ENCODE measurements at regions not wholly inside any gene's neighbourhood (a gene's known extent, or its start where the extent isn't known, plus 50 kb on each side); places are given as distances from the start of the nearest gene placed in this dataset.

DNA sequence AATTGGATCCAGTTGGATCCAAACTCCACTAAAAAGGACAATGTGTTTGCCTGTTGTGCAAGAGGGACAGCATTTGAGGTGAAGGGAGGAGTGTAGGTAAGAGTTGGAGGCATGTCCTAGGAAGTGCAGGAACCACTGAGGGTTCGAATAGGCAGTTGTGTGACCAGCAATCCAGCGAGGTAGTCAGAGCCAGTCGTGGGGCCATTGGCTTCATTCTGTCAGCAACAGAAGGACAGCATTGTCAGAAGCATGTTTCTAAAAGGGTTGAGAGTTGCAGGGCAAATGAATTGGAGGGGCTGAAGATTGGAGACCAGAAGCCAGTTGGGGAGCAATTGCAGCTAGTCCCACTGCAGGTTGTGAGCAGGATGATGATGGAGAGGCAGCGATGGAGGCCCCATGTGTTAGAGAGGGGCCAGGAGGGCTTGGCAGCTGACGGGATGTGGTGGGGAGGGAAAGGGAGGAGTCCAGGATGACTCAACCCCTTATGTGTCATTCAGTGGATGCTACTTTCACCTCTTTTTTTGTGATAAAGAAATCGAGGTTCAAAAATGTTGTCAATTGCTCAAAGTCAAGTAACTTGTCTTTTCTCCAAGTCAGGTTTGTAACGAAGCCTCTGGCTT is 96.7 kb upstream of the SIX3 start:
- Histone ChIP-seq H3K36me3 (no peaks in the 10 kb centered on the region), H3K4me1 (no peaks in the 10 kb centered on the region), H3K4me3 (no peak overlapping the region), H3K27me3 (no peaks in the 10 kb centered on the region), H3K9me3 (no peaks in the 10 kb centered on the region), H3K27ac (no peak overlapping the region)
- DNase-seq (ENCODE audit: extremely low spot score in 2 of 2) = peak in 1 of 2 donors; percentile 58
- TF ChIP-seq POLR2AphosphoS5 (IDR thresholded peaks at IDR 0.05; ENCODE audit: insufficient read depth in 1 of 2, low read depth in 1 of 2) (no peak), POLR2A (IDR thresholded peaks at IDR 0.05) (no peak), CTCF (IDR thresholded peaks at IDR 0.05) (no peak)
- intact Hi-C loops (cut with DNase I) = no loop called here

GRCh38 chr2:44848026-44848425 is 93.5 kb upstream of the SIX3 start:
- no peak overlapping the region for H3K4me3 ChIP-seq
- peak in 1 of 2 donors; percentile 52 for DNase-seq (ENCODE audit: extremely low spot score in 2 of 2)
- no peaks in the 10 kb centered on the region for H3K9me3 ChIP-seq
- H3K36me3 ChIP-seq = no peaks in the 10 kb centered on the region
- H3K27me3 ChIP-seq = no peaks in the 10 kb centered on the region
- H3K4me1 ChIP-seq = no peaks in the 10 kb centered on the region
- TF ChIP-seq CTCF (IDR thresholded peaks at IDR 0.05) = no peak
- no peak for TF ChIP-seq POLR2A (IDR thresholded peaks at IDR 0.05)
- TF ChIP-seq POLR2AphosphoS5 (IDR thresholded peaks at IDR 0.05; ENCODE audit: insufficient read depth in 1 of 2, low read depth in 1 of 2) = no peak
- intact Hi-C loops (cut with DNase I) = no loop called here
- H3K27ac ChIP-seq = no peak overlapping the region

- peak in 1 of 2 donors; percentile 82 for DNase-seq (ENCODE audit: extremely low spot score in 2 of 2)
- Histone ChIP-seq H3K4me3 (no peak overlapping the region), H3K27me3 (no peaks in the 10 kb centered on the region), H3K27ac (no peak overlapping the region), H3K9me3 (no peaks in the 10 kb centered on the region), H3K36me3 (no peaks in the 10 kb centered on the region), H3K4me1 (no peaks in the 10 kb centered on the region)
- intact Hi-C loops (cut with DNase I) = loop anchor here (5.0 kb wide), 1 partner anchor 948 kb away; no protein-coding TSS in a partner anchor
- TF ChIP-seq POLR2A (IDR thresholded peaks at IDR 0.05) (no peak), POLR2AphosphoS5 (IDR thresholded peaks at IDR 0.05; ENCODE audit: insufficient read depth in 1 of 2, low read depth in 1 of 2) (no peak), CTCF (IDR thresholded peaks at IDR 0.05) (no peak)
These were observed 91.5 kb upstream of the SIX3 start for GRCh38 chr2:44850016-44850415.

DNA sequence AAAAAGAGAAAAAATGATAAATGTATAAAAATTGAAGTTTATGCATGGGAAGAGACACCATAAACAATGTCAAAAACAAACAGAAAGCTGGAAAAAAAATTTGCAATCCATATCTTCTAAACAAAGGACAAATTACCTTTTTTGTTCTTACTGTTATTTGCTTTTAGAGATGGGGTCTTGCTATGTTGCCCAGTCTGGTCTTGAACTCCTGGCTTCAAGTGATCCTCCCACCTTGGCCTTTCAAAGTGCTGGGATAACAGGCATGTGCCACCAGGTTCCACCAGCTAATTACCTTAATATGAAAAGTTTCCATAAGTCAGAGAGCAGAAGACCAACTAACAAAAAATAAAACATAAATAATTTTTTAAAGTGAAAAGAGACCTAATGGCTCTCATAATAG is 90.0 kb upstream of the SIX3 start:
- no peak for DNase-seq (ENCODE audit: extremely low spot score in 2 of 2)
- TF ChIP-seq POLR2A (IDR thresholded peaks at IDR 0.05) = no peak
- TF ChIP-seq CTCF (IDR thresholded peaks at IDR 0.05) = no peak
- TF ChIP-seq POLR2AphosphoS5 (IDR thresholded peaks at IDR 0.05; ENCODE audit: insufficient read depth in 1 of 2, low read depth in 1 of 2) = no peak

GRCh38 chr2:44852594-44852993 is 88.9 kb upstream of the SIX3 start:
- no peaks in the 10 kb centered on the region for H3K27me3 ChIP-seq
- H3K4me1 ChIP-seq = no peaks in the 10 kb centered on the region
- no peak overlapping the region for H3K4me3 ChIP-seq
- H3K36me3 ChIP-seq = no peaks in the 10 kb centered on the region
- intact Hi-C loops (cut with DNase I) = loop anchor here (5.0 kb wide), 1 partner anchor 950 kb away; no protein-coding TSS in a partner anchor
- DNase-seq (ENCODE audit: extremely low spot score in 2 of 2) = no peak
- TF ChIP-seq CTCF (IDR thresholded peaks at IDR 0.05) = no peak
- TF ChIP-seq POLR2AphosphoS5 (IDR thresholded peaks at IDR 0.05; ENCODE audit: insufficient read depth in 1 of 2, low read depth in 1 of 2) = no peak
- no peak for TF ChIP-seq POLR2A (IDR thresholded peaks at IDR 0.05)
- no peaks in the 10 kb centered on the region for H3K9me3 ChIP-seq
- H3K27ac ChIP-seq = no peak overlapping the region

More for the DNA sequence above, 90.0 kb upstream of the SIX3 start:
- Histone ChIP-seq H3K27me3 (no peaks in the 10 kb centered on the region), H3K27ac (no peak overlapping the region), H3K4me1 (no peaks in the 10 kb centered on the region), H3K36me3 (no peaks in the 10 kb centered on the region), H3K4me3 (no peak overlapping the region), H3K9me3 (no peaks in the 10 kb centered on the region)
- intact Hi-C loops (cut with DNase I) = loop anchor here (5.0 kb wide), 1 partner anchor 949 kb away; no protein-coding TSS in a partner anchor

All from vagina (tissue), 2 donors.